GM18861 (cell line): ENCODE measurements at regions not wholly inside any gene's neighbourhood (a gene's known extent, or its start where the extent isn't known, plus 50 kb on each side); places are given as distances from the start of the nearest gene placed in this dataset.

ENCODE experiments used
- ATAC-seq: cut with Tn5 transposase; IDR thresholded peaks from one replicate; pipeline ENCODE4 v1.9.1; 2021; ENCODE audit not compliant: unreplicated experiment

DNA sequence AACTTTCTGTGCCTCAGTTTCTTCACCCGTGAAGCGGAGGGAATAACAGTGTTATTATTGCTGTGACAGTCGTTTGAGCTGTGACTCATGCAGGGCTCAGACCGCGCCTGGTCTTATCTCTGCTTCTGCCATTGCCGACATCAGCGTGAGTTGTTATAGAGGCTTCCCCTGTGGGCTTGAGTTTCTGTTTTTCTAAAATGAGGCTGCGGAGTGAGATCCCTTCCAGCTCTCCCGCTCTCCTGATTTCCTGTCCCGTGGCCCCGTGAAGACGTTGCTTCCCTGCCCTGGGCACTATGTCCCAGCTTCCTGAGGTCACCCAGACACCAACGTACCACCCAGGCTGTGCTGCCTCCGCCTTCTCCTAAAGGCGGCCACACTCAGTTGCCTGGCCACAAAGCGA lies 278.5 kb downstream of the BMP7 start:
- ATAC-seq, result no peak

GRCh38 chr20:56988446-56988845 lies 278.0 kb downstream of the BMP7 start:
- no peak for ATAC-seq

DNA sequence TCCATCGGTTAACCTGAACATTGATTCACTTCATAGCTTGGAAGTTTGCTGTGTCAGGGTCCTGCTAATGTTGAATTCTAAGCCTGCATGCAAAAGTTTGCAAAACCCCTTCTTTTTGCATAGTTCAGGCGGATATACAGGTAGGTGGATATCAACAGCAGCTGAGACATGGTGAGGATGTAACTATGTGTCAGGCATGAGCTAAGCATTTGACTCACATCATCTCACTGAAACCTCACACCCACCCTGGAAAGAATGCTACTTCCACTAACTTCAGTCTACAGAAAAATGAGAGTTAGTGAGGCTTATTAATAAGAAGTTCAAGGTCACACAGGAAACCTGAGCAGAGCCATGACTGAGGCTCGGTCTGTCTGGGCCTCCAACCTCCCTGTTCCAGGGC lies 276.9 kb downstream of the BMP7 start:
- ATAC-seq, result no peak

DNA sequence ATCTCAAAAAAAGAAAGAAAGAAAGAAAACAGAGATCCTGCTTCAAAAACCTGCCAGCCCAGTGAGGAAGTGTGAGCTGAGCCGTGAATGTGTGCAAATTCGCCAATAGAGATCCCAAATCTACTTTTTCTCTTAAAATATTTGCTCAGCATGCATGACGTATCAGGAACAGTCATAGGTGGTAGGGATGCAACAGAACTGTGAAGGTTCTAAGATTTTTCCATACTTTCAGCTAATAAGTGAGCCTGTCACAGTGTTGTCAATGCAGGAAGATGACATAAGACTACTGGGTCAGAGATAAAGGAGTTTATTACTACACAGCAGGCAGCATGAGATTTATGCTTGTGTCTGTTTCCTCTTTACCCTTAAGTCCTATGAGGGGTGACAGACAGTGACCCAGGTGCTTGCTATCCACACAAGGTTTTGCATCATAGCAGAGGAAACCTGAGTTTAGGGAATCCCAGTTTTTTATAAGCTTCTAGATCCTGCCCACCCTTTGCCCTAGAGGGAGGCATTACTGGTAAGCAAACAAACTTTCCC lies 273.4 kb downstream of the BMP7 start:
- ATAC-seq, result no peak

- ATAC-seq, result no peak
Observed at GRCh38 chr20:56994006-56994405, 272.4 kb downstream of the BMP7 start.

GRCh38 chr20:56995149-56995548 lies 271.3 kb downstream of the BMP7 start:
- ATAC-seq, result no peak

- no peak for ATAC-seq
Observed at GRCh38 chr20:56995635-56996075, 270.8 kb downstream of the BMP7 start.

- ATAC-seq, result no peak
Observed at GRCh38 chr20:56996533-56996932, 269.9 kb downstream of the BMP7 start.

GRCh38 chr20:56998438-56998837 lies 268.0 kb downstream of the BMP7 start:
- no peak for ATAC-seq

DNA sequence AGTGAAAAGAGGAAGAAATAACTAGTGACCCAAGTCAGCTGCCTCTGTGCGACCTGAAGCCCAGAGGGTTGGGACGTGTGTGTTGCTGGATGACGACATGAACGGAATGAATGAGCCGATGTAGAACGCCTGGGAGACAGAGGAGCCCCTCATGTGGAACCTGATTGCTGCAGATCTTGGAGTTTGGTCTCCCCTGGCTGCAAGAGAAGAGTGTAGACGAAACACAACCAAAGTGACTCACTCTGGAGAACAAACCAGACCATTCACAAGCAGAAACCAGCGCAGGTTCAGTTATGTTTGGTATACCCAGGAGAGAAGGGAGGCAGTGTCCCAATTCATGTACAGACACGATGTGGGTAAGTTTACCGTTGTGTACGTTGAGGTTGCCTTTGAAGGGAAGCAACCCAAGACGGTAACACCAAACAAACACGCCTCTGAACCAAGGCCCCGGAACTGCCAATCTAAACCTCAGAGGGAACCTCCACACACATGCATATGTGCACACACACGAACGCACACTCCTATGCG lies 265.9 kb downstream of the BMP7 start:
- ATAC-seq, result no peak

- no peak for ATAC-seq
Observed at GRCh38 chr20:57001126-57001767, 265.2 kb downstream of the BMP7 start.

GRCh38 chr20:57002066-57002570 lies 264.3 kb downstream of the BMP7 start:
- ATAC-seq, result no peak

DNA sequence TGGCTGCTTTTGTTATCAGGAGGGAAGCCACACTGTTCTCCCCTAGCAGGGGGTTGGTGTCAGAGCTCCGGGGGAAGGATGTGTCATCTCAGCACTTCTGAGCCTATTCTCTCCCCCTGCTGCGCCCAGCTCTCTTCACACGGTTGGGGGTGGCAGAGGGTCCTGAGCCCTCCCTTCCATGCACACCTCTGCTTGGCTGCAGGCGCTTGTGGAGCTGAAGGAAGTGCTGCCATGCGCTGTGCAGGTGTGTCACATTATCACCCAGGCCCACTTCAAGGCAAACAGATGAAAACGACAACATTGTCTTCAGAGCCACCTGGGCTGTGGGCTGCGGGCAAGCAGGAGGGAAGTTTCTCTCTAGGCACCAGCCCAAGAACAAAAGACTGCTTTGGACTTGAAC lies 263.4 kb downstream of the BMP7 start:
- no peak for ATAC-seq

GRCh38 chr20:57004416-57004815 lies 262.0 kb downstream of the BMP7 start:
- ATAC-seq, result no peak

DNA sequence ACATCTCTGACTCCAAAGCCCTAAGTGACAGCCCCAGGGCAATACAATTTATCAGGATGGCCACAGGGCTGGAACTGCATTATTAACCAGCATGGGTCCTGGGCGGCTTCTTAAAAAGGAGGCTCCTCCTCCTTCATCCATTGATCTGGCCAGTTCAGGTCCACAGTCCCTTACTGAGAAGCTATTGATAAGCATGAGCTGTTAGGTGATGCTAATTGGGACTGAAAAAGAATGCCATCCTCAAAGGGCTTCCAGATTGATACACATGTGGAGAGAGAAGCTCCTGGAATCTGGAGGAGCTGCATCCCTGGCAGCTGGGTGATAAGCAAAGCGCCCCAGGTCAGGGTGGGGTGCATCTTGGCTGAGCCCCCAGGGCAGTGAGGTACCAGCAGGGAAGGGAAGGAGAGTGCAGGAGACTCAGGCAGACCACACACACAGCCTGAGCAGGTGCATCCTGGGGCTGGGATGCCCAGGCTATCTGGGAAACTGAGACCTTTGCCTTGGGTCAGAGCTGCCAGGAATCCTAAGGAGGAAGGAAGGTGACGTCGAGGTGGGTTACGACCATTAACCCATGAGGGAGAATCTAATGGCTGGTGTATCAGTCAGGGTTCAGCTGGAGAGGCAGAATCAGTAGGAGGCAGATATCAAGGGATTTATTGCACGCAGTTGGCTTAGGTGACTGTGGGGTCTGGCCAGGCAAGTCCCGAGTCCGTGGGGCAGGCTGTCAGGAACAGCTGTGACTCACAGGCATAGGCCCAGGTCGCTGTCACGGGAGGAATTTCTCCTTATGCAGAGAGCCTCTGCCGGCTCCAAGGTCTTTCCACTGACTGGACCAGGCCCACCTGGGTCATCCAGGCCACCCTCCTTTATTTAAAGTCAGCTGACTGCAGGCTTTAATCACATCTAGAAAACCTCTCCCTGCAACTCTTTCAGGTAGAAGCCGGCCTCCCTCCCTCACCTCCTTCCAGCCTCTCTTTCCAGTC lies 261.2 kb downstream of the BMP7 start:
- no peak for ATAC-seq

DNA sequence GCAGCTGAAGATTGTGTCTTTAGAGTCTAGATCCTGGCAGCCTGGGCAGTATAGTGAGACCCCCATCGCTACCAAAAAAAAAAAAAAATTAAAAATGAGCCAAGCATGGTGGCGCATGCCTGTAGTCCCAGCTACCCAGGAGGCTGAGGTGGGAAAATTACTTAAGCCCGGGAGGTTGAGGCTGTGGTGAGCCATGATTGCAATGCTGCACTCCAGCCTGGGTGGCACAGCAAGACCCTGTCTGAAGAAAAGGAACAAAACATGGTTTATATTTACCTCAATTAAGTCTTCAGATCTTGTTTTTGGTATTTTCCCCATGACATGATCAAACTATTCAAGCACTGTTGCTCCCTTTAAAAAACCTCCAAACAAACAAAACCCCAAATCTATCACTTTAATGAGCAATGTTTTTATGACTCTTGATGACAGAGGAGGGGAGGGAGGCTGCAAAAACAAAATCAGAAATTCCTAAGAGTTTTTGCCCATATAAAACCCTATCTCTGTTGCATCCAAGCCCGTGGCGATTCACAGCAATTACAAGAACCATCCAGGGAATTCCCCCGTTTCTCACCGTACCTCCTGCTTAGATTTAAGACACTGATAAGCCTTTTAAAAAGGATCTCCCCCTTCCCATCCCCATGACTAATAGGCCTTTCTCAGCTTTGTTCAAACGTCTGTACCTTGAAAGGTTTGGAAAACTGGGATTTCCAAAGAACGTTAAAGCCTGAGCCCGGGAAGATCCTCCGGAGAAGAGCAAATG lies 259.9 kb downstream of the BMP7 start:
- ATAC-seq, result no peak

DNA sequence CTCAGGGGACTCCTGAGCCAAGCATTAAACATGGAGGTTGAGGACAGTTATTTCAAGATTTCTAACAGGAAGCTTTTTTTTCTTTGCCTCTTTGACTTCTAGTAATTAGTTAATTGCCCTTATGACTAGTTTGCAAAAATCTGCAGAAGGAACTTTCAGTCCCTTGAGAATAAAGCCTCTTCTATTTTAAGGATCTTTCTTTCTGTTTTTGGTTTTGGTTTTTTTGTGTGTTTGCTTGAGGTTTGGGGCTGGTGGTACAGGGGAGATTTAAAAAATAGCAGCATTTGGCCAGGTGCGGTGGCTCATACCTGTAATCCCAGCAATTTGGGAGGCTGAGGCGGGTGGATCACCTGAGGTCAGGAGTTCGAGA lies 259.3 kb downstream of the BMP7 start:
- no peak for ATAC-seq

DNA sequence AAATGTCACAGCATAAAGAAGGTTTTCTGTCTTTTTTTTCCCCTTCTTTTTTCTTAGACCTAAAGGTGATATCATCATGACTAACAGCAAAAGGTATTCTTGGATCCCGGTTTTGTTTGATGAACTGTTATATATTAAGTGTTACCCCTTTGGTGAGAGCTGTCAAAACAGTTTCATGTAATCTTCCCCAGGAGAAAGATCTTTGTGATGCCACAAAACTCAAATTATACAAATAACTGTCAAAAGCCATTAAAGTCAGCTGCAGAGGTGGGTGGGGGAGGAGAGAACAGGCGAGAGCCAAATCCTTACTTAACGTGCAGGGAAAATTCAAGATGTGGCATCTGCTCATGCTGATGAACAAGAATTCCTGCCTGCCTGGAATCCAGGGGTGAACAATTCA lies 258.2 kb downstream of the BMP7 start:
- no peak for ATAC-seq

DNA sequence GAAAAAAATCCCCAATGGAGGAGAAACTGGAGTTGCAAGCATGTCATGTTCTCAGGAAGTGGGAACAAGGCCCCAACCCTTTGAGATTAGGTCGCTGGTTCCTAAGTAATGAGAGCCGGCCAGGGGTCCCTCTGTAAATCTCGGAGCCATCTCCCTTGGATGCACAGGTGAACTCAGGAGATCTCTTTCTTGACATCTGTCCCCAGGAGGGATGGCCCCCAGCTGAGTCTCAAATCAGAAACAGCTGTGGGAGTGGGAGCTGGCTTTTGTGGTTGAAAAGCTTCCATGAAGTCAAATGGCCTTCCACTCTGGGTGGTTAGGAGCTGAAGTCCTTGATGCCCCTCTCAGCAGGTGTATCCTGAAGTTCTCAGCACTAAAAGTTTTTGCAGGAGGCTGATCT lies 257.1 kb downstream of the BMP7 start:
- no peak for ATAC-seq

GRCh38 chr20:57009775-57010174 lies 256.7 kb downstream of the BMP7 start:
- ATAC-seq, result no peak

DNA sequence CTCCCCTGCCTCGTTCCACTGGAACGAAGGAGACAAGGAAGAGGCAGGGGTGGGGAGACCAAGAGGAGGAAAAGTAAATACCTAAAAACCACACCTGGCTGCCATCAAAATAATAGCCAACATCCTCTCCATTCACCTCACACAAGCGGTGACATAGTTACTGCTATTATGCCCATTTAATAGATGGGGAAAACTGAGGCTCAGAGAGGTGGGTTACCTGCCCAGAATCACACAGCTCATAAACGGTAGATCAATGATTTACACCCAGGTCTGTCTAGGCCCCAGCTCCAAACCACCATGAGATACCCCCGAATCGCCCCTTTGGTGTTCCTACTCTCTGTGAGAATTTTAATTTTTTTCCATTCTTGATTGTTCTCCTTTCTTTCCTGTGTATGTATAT lies 253.8 kb downstream of the BMP7 start:
- ATAC-seq, result no peak
